Kasumi-1 (cell line): ENCODE measurements at regions not wholly inside any gene's neighbourhood (a gene's known extent, or its start where the extent isn't known, plus 50 kb on each side); places are given as distances from the start of the nearest gene placed in this dataset.
"Not testable (repeated sequence)": the region's sequence is repeated elsewhere in the genome, so short reads cannot be mapped to it uniquely, and the experiment has no call there.

Experiments
- DNase-seq, 2 experiments: peaks; one replicate each; lab custom pipeline; 2025; lab: John Stamatoyannopoulos, UW

DNA sequence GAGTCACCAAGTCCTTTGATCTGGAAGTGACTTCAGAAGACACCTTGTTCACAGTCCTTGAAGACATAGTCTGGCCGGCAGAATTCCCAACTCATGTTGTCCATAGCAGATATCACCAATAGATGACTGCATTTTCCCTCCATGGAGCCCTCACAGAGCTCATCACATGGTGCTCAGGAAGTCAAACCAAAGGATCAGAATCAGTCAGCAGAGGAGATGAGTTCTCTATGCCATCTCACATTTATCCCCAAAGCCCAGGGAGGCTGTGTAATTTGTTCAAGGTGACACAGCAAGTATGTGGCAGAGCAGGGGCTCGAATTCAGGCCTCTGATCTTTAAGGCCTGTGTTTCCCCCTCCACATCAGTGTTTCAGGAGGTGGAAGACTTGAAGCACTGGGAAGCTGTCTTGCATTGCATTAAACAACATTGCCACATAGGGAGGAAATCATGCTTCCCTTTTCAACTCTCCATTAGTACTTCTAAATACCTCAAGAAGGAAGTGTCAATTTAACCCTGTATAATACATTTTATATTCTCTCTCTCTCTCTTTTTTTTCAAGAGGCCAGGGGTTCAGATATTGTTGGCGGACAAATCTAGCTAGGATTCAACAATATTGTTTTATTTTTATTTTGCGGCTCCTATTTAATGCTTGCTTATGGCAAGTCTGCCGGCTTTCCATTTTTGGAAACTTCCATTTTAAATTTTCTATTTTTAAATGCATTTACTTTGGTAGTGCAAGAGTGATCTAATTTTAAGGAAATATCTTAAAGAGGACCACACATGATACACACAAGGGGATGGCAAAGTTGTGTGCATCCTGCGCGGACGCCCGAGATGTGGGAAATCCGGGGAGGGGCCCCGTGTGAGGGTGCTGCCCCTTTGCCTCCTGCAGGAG, 61.9 kb downstream of the NPIPB5 start:
- DNase-seq = peak; percentile 12 to 28

GRCh38 chr16:22573225-22573530, 62.5 kb downstream of the NPIPB5 start:
- not testable (repeated sequence) for DNase-seq

DNA sequence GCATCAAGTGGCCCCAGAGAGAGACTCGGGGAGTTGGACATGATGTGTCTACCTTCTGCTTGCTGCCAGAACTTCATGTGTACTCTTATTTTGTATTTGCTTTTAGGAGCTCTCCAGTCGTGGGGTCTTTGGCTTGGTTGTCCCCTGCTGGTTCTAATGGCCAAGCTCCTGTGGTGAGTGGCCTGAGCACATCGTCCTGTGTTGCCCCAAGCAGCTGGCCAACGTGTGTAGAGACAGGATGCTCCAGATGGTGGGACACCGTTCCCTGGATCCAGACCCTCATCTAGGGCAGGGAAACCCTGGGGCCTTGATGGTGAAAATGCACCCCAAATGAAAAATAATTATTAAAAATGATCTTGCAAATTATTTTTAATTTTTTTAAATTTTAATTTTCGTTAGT, 65.8 kb downstream of the NPIPB5 start:
- DNase-seq = not testable (repeated sequence)

DNA sequence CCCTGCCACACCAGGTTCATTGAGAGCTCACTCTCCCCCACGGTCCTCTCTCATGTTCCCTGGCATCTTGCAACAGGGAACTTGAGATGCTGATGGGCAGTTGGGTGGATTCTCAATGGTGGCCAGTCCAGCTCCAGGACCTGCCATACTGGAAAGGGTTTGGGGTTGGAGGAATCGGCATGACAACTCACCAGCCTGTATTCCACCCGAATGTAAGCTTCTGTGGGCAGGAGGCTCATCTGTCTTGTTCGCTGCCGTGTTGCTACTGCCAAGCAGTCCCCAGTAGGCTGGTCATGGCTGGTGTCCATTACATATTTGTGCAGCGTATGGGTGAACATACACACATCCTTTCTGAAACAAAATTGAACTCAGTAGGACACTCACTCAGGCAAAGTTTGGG, 72.5 kb downstream of the NPIPB5 start:
- not testable (repeated sequence) for DNase-seq

DNA sequence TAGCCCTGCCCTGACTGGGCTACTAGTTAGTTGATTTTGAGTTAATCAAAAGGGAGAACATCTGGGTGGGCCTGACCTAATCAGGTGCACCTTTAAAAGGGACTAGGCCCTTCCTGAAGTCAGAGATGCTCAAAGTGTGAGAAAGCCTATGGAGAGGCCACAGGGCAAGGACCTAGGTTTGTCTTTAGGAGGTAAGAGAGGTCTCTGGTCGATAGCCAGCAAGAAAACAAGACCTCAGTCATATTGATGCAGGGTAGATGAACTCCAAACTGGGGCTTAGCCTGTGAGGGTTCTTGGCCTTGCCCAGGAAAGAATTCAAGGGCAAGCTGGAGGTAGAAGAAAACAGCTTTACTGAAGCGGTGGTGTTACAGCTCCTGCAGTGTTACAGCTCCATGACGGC, 73.8 kb downstream of the NPIPB5 start:
- not testable (repeated sequence) for DNase-seq

DNA sequence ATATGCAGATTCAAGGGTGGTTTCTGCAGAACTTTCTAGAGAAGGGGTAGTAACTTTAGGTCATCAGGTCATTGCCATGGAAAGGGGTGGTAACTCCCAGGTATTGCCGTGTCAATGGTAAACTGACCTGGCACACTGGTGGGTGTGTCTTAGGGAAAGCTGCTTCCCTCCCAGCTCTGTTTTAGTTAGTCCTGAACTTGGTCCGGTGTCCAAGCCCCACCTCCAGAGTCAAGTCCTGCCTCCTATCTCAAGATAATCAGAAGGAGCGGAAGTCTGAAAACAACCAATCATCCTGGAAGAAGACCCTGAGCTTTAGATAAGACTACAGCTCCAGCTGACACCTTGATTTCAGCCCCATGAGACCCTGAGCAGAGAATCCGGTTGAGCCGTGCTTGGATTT, 74.2 kb downstream of the NPIPB5 start:
- not testable (repeated sequence) for DNase-seq

DNA sequence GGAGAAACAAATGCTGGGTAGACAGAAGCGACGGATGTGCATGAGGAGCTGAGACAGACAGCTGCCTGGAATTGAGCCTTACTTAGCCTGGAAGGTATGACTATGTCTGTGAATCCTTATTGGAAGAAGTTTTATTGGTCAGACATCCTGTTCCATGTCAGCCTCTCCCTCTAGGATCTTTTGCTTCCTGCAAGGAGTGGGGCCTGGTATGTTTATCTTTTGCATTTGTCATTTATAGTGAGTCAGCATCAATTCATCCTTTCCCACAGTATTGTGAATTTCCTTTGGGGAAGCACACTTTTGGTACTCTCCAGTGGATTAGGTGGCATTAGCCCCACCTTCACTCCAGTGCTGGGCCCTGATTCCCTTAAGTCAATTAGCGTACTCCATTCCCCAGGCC, 74.7 kb downstream of the NPIPB5 start:
- not testable (repeated sequence) for DNase-seq

DNA sequence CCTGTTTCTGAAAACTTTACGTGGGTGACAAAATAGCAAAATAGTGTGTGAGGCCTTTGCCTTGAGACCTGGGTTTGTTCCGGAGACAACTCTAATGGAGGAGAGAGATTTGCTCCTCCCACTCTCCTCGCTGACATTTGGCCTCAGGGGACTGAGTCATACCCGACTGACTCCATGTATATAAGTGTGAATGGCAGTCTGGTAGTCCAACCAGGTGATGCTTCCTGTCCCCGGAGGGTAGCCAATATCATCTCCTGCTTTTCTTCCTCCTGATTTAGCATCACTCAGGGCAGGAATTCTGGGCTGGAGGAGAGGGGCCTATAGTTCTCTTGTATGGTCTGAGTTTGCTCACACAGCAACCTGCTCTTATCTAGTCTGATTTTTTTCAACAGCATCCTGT, 76.0 kb downstream of the NPIPB5 start:
- not testable (repeated sequence) for DNase-seq

DNA sequence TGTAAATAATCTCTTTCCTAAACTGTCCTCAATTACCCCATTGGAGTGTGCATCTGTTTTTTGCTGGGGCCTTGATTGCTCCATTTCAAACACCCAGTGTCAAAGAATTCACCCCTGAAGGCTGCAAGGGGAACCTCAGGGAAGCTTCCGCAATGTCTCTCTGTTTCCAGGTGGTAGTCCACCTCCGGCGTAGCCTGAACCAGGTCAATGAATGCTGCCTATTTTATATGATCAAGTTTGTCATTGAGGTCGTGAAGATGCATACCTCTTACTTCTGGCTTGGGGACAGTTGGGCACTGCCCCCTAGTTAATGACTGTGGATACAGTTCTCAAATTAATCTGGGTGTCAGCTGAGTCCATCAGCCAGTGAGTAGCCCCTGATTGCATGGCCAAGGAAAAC, 79.1 kb downstream of the NPIPB5 start:
- DNase-seq = not testable (repeated sequence)

GRCh38 chr16:22596445-22597045, 85.9 kb downstream of the NPIPB5 start:
- not testable (repeated sequence) for DNase-seq

DNA sequence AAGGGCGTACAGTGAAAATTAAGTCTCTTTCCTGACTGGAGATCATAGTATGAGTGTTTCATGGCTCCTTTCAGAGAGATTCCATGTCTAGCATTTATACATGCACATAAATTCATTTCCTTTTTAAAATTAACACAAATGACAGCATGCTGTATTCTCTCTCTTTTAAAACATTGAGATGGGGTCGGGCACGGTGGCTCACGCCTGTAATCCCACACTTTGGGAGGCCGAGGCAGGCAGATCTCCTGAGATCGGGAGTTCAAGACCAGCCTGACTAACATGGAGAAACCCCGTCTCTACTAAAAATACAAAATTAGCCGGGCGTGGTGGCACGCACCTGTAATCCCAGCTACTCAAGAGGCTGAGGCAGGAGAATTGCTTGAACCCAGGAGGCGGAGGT, 93.1 kb downstream of the NPIPB5 start:
- not testable (repeated sequence) for DNase-seq

- DNase-seq = not testable (repeated sequence)
These were observed 95.9 kb downstream of the NPIPB5 start for GRCh38 chr16:22606619-22607018.

DNA sequence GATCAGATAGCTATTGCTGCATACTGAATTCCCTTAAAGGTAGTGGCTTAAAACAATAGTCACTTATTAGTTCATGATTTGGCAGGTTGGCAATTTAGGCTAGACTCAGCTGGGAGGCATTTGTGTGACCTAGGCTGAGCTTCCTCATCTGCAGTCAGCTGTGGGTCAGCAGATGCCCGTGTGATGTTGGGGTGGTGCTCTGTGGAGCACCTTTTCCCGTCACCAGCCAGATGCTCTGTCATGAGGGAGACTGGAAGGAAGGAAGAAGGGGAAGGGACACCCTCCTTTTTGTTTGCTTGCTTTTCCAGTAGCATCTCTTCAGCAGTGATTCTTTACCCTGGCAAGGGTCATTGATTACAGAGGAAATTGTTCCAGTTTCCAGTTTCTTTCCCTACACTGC, 99.1 kb downstream of the NPIPB5 start:
- not testable (repeated sequence) for DNase-seq

- not testable (repeated sequence) for DNase-seq
These were observed 100.4 kb downstream of the NPIPB5 start for GRCh38 chr16:22611128-22611527.

GRCh38 chr16:22614271-22614947, 103.7 kb downstream of the NPIPB5 start:
- no peak for DNase-seq

DNA sequence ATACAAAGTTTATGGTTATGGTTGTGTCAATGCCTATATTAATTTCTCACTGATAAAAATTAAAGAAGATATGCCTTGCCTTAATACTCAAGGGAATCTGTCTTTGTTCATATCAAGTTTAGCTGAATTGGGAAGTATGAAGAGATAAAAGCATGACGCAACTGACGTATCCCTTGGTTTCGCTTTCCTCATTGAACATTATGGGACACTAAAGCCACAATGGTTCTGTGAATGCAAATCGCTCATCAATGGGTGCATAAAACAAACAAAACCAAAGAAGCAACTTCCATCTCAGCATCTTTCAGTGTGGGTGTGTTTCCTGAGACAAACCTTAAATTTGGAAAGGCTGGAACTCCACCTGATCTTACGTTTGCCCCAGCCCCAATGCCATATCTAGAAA, 108.2 kb downstream of the NPIPB5 start:
- no peak for DNase-seq

DNA sequence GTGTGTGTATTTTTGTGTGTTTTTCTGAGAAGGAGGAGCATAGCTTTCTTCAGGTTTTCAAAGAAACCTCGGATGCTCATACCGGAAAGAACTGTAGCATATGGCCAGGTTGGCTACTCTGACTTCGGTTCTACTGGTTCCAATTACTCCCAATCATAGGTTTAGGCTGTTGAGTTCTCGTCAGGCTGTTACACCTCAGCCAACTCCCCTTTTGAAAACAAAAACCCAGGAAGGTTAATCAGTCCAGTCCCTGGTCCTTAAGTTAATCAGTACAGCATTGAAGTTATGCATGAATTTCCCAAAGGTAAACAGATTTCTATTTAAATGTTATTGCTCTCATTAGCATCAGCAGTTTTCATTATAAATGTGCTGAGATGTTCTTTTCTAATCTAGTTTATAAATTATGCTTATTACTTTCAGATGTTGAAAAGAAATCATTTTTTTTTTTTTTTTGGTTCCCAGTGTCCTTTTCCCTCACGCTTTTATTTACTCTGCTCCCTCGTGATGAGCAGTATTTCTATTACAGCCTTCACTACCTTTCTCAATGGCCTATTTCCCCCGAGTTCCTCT, 111.0 kb downstream of the NPIPB5 start:
- DNase-seq = no peak

- DNase-seq = no peak
These were observed 112.0 kb downstream of the NPIPB5 start for GRCh38 chr16:22622703-22623102.

DNA sequence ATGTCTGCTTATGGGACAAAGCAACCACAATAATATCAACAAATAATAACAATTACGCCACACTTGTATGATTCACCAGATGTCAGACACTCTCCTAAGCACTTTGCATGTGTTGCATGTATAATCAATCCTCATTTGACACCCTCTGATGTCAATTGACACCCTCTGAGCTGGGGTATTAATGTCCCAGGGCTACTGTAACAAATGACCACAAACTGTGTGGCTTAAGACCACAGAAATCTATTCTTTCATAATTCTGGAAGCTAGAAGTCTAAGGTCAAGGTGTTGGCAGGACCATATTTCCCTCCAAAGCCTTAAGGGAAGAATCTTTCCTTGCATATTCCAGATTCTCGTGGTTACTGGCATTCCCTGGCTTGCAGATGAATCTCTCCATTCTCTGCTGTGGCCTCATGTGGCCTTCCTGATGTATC, 112.7 kb downstream of the NPIPB5 start:
- no peak for DNase-seq

DNA sequence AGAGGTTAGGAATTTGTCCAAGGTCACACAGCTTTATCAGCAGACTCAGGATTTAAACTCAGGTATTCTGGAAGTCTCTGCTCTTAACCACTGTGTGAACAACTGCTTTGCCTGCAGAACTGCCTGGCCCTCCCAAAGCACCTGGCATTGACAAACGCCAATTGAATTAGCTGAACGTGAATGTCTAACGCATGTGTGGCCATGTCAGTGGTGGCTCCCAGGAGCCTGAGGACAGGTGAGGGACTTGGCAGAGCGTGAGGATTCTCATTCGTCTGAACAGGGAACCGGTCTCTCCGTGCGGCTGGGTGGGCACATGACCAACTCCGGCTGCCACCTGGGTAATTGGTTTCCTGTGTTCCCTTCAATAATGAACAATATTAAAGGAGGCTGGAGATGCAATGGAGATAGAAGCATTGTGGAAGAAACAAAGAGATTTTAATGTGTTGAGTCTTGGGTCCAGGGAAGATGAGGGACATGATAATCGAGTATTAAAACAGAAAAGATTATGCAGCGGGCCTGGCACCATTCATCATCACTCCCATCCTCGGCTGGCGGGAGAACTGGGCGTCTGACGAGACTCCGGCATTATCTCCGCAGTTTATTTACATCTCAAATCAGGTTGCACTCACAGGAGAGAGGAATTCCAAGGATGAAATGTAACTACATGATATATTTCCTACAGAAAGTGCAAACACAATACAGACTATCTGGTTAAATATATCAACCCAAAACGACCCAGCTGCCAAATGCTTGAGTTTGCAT, 113.5 kb downstream of the NPIPB5 start:
- DNase-seq = no peak

DNA sequence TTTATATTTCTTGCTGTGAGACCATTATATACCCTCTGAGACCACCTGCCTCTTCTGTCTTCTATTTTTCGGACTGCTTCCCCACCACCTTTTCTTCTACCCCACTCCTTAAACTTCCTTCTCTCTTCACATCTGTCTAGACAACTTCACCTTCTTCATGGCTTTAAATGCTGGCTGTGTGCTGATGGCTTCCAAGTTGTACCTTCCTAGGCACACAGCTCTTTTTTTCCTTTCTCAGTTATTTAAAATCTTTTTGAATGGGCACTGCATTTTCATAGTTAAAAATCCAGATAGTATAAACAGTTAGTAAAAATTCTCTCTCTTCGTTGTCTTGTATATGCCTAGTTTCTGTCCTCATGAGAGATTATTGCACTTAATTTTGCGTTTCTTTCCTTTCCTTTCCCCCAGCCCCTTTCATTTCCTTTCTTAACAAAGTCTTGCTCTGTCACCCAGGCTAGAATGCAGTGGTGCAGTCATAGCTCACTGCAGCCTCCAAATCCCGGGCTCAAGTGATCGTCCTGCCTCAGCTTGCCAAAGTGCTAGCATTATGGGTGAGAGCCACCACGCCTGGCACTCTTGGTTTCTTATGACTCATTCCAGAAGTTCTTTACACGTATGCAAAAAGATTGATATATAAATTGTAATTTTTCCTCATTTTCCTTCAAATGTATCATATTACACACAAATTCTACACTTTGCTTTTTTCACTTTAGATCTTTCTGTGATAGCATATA, 114.3 kb downstream of the NPIPB5 start:
- no peak for DNase-seq
